HCT116 (cell line): ENCODE measurements at regions not wholly inside any gene's neighbourhood (a gene's known extent, or its start where the extent isn't known, plus 50 kb on each side); places are given as distances from the start of the nearest gene placed in this dataset.

Experiments used
- ATAC-seq: fragments of 200-7000 bp; cut with Tn5 transposase; 2 replicates; pipeline ENCODE4 v1.9.1; 2020; ENCODE audit warnings: mild to moderate bottlenecking, moderate library complexity
- BruUV-seq: library from RNA; stranded (reverse); fragments of 400-500 nt; replicated peaks from 2 replicates; lab custom pipeline; 2021; lab: Mats Ljungman, UMichigan
- CTCF ChIA-PET: fragments of 300-600 bp; sonication (Branson Sonifier 250); formaldehyde crosslinking; loops from one replicate; lab custom pipeline; 2021; ENCODE audit warnings: antibody characterized with exemption; lab: Charles Lee
- POLR2A ChIA-PET: fragments of 300-600, 350-600 bp; sonication (Branson Sonifier 250); formaldehyde crosslinking; loops from one replicate; lab custom pipeline; 2021; ENCODE audit warnings: antibody characterized with exemption; lab: Charles Lee
- RAD21 ChIA-PET, 2 experiments: fragments of 300-600 bp; sonication (Branson Sonifier 250); formaldehyde crosslinking; loops; one replicate each; lab custom pipeline; 2023; ENCODE audit warnings: low total read pairs in 2 of 2; ENCODE audit not compliant: uncharacterized antibody in 2 of 2, unreplicated experiment in 2 of 2, low non-redundant PET in 1 of 2; lab: Charles Lee
- DNase-seq: peaks from one replicate; pipeline ENCODE4 v3.0.0-alpha.2; 2010; ENCODE audit warnings: low read depth, low spot score
- H2AFZ ChIP-seq: fragments of 200-600 bp; shearing (Covaris generic), sonication (generic); 2 replicates; pipeline ENCODE4 v1.6.1; 2017; ENCODE audit warnings: low read depth, mixed run types, mixed read lengths, antibody characterized with exemption, low read length; ENCODE audit not compliant: poor library complexity, severe bottlenecking
- H3K27ac ChIP-seq: 2 replicates; pipeline ENCODE4 v1.5.1; 2012; ENCODE audit warnings: low read depth, low read length
- H3K27me3 ChIP-seq: fragments of 200-600 bp; sonication (generic); 2 replicates; pipeline ENCODE4 v1.6.1; 2016; ENCODE audit warnings: mixed run types, low read length, mixed read lengths; ENCODE audit not compliant: insufficient read depth
- H3K36me3 ChIP-seq, 2 experiments: fragments of 200-500 bp in 1 of 2; fragments of 200-600 bp in 1 of 2; sonication (Bioruptor generic) in 1 of 2; sonication (generic) in 1 of 2; 2 replicates each; pipeline versions ENCODE4 v1.5.1 to v1.6.1; 2014 to 2016; ENCODE audit warnings: low read length in 2 of 2, inconsistent platforms in 1 of 2, mixed read lengths in 1 of 2, mixed run types in 1 of 2; ENCODE audit not compliant: insufficient read depth in 2 of 2, control insufficient read depth in 1 of 2
- H3K4me1 ChIP-seq, 2 experiments: fragments of 200-600 bp in 1 of 2; sonication (generic) in 1 of 2; 2 replicates each; pipeline versions ENCODE4 v1.5.1 to v1.6.1; 2012 to 2017; ENCODE audit warnings: low read length in 2 of 2, inconsistent platforms in 1 of 2, mild to moderate bottlenecking in 1 of 2, mixed read lengths in 1 of 2, mixed run types in 1 of 2, moderate library complexity in 1 of 2; ENCODE audit not compliant: insufficient read depth in 2 of 2, control insufficient read depth in 1 of 2
- H3K4me2 ChIP-seq: fragments of 200-600 bp; sonication (generic); 2 replicates; pipeline ENCODE4 v1.6.1; 2017; ENCODE audit warnings: mixed run types, low read length, mixed read lengths
- H3K4me3 ChIP-seq, 2 experiments: fragments of 200-600 bp in 1 of 2; sonication (generic) in 1 of 2; replicated peaks in 1 of 2; 2 replicates each; pipeline ENCODE4 v1.5.1; 2011 to 2016; ENCODE audit warnings: low read length in 2 of 2, control low read depth in 1 of 2, low read depth in 1 of 2, mild to moderate bottlenecking in 1 of 2, mixed read lengths in 1 of 2, mixed run types in 1 of 2
- H3K79me2 ChIP-seq: fragments of 200-600 bp; sonication (generic); 2 replicates; pipeline ENCODE4 v1.6.1; 2017; ENCODE audit warnings: mild to moderate bottlenecking, mixed run types, low read length, moderate library complexity, mixed read lengths; ENCODE audit not compliant: insufficient read depth
- H3K9ac ChIP-seq: fragments of 200-600 bp; sonication (generic); 2 replicates; pipeline ENCODE4 v1.6.1; 2016; ENCODE audit warnings: low read length, mixed read lengths
- H3K9me2 ChIP-seq: fragments of 200-600 bp; sonication (generic), shearing (Covaris generic); 2 replicates; pipeline ENCODE4 v1.6.1; 2017; ENCODE audit warnings: mixed run types, mild to moderate bottlenecking, moderate library complexity; ENCODE audit not compliant: insufficient read depth
- H3K9me3 ChIP-seq, 2 experiments: fragments of 200-500 bp in 1 of 2; fragments of 200-600 bp in 1 of 2; sonication (Bioruptor generic) in 1 of 2; sonication (generic) in 1 of 2; 2 replicates each; pipeline ENCODE4 v1.6.1; 2014 to 2017; ENCODE audit warnings: low read length in 2 of 2, mixed read lengths in 2 of 2, inconsistent platforms in 1 of 2, low read depth in 1 of 2, mild to moderate bottlenecking in 1 of 2, mixed run types in 1 of 2, moderate library complexity in 1 of 2; ENCODE audit not compliant: control insufficient read depth in 1 of 2, insufficient read depth in 1 of 2
- H4K20me1 ChIP-seq: fragments of 200-600 bp; sonication (generic), shearing (Covaris generic); 2 replicates; pipeline ENCODE4 v1.6.1; 2017; ENCODE audit warnings: mixed run types, mild to moderate bottlenecking, moderate library complexity; ENCODE audit not compliant: insufficient read depth
- EZH2 ChIP-seq: fragments of 200-600 bp; sonication (generic); IDR thresholded peaks from 2 replicates; pipeline ENCODE4 v1.6.1; 2017; ENCODE audit warnings: antibody characterized with exemption, mixed run types
- FOSL1 ChIP-seq: IDR thresholded peaks from 2 replicates; pipeline ENCODE4 v1.6.1; 2012; ENCODE audit warnings: low read depth
- SIN3A ChIP-seq: IDR thresholded peaks from 2 replicates; pipeline ENCODE4 v1.6.1; 2012; ENCODE audit warnings: low read depth
- YY1 ChIP-seq: IDR thresholded peaks from 2 replicates; pipeline ENCODE4 v1.6.1; 2011; ENCODE audit warnings: low read length, low read depth, moderate library complexity, mild to moderate bottlenecking; ENCODE audit not compliant: insufficient replicate concordance; ENCODE audit errors: extremely low read depth
- intact Hi-C: fragments of 100-400 bp; cut with micrococcal nuclease; formaldehyde crosslinking; loops from 2 replicates; pipeline ENCODE4 v1.10.0; 2022
- TF ChIP-seq, protein P1 (sequence below), 3 experiments: fragments of 200-600 bp in 1 of 3; sonication (generic) in 1 of 3; IDR thresholded peaks in 2 of 3; conservative IDR thresholded peaks in 1 of 3; 2 replicates each; pipeline ENCODE4 v1.5.1; 2012 to 2017; ENCODE audit warnings: low read depth in 2 of 3, low read length in 2 of 3, antibody characterized with exemption in 1 of 3, borderline replicate concordance in 1 of 3, control low read depth in 1 of 3, mild to moderate bottlenecking in 1 of 3, mixed read lengths in 1 of 3, mixed run types in 1 of 3, moderate library complexity in 1 of 3; ENCODE audit not compliant: insufficient read depth in 1 of 3
- TF ChIP-seq, protein P2 (sequence below): IDR thresholded peaks from 2 replicates; pipeline ENCODE4 v1.6.1; 2012; ENCODE audit warnings: low read depth
- TF ChIP-seq, protein P3 (sequence below): IDR thresholded peaks from 2 replicates; pipeline ENCODE4 v1.6.1; 2011; ENCODE audit warnings: mild to moderate bottlenecking, low read length, moderate library complexity; ENCODE audit not compliant: insufficient replicate concordance; ENCODE audit errors: extremely low read depth

DNA sequence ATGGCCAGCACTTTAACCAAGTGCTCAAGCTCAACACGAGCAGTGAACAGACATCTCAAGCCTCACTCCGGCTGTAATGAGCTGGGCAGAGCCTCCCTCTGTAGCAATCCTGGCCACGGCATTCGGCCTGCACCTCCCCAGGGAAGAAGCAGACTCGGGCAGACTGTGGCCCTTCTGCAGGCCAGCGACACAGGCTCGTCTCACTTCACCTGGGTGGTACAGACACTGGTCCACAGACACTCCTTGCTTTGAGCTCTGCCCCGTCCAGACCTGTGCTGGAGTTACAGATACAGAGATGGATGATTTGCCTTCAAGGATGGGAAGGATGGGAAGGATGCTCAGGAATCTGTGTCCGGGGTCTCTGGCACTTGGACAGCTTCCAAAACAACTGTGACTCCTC is 300.9 kb downstream of the PREX1 start:
- no peak for TF ChIP-seq YY1
- TF ChIP-seq, protein P1, sequence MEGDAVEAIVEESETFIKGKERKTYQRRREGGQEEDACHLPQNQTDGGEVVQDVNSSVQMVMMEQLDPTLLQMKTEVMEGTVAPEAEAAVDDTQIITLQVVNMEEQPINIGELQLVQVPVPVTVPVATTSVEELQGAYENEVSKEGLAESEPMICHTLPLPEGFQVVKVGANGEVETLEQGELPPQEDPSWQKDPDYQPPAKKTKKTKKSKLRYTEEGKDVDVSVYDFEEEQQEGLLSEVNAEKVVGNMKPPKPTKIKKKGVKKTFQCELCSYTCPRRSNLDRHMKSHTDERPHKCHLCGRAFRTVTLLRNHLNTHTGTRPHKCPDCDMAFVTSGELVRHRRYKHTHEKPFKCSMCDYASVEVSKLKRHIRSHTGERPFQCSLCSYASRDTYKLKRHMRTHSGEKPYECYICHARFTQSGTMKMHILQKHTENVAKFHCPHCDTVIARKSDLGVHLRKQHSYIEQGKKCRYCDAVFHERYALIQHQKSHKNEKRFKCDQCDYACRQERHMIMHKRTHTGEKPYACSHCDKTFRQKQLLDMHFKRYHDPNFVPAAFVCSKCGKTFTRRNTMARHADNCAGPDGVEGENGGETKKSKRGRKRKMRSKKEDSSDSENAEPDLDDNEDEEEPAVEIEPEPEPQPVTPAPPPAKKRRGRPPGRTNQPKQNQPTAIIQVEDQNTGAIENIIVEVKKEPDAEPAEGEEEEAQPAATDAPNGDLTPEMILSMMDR (IDR thresholded peaks at IDR 0.05 in 2 of 3, conservative IDR thresholded peaks at IDR 0.05 in 1 of 3; ENCODE audit: borderline replicate concordance in 1 of 3, insufficient read depth in 1 of 3, low read depth in 2 of 3, low read length in 2 of 3) = no peak
- no peak for TF ChIP-seq FOSL1
- TF ChIP-seq SIN3A = no peak
- TF ChIP-seq, protein P2, sequence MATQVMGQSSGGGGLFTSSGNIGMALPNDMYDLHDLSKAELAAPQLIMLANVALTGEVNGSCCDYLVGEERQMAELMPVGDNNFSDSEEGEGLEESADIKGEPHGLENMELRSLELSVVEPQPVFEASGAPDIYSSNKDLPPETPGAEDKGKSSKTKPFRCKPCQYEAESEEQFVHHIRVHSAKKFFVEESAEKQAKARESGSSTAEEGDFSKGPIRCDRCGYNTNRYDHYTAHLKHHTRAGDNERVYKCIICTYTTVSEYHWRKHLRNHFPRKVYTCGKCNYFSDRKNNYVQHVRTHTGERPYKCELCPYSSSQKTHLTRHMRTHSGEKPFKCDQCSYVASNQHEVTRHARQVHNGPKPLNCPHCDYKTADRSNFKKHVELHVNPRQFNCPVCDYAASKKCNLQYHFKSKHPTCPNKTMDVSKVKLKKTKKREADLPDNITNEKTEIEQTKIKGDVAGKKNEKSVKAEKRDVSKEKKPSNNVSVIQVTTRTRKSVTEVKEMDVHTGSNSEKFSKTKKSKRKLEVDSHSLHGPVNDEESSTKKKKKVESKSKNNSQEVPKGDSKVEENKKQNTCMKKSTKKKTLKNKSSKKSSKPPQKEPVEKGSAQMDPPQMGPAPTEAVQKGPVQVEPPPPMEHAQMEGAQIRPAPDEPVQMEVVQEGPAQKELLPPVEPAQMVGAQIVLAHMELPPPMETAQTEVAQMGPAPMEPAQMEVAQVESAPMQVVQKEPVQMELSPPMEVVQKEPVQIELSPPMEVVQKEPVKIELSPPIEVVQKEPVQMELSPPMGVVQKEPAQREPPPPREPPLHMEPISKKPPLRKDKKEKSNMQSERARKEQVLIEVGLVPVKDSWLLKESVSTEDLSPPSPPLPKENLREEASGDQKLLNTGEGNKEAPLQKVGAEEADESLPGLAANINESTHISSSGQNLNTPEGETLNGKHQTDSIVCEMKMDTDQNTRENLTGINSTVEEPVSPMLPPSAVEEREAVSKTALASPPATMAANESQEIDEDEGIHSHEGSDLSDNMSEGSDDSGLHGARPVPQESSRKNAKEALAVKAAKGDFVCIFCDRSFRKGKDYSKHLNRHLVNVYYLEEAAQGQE = no peak
- no peak for TF ChIP-seq EZH2
- TF ChIP-seq, protein P3, sequence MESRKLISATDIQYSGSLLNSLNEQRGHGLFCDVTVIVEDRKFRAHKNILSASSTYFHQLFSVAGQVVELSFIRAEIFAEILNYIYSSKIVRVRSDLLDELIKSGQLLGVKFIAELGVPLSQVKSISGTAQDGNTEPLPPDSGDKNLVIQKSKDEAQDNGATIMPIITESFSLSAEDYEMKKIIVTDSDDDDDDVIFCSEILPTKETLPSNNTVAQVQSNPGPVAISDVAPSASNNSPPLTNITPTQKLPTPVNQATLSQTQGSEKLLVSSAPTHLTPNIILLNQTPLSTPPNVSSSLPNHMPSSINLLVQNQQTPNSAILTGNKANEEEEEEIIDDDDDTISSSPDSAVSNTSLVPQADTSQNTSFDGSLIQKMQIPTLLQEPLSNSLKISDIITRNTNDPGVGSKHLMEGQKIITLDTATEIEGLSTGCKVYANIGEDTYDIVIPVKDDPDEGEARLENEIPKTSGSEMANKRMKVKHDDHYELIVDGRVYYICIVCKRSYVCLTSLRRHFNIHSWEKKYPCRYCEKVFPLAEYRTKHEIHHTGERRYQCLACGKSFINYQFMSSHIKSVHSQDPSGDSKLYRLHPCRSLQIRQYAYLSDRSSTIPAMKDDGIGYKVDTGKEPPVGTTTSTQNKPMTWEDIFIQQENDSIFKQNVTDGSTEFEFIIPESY = no peak
- intact Hi-C loops = loop anchor here (10.0 kb wide), 1 partner anchor 52 kb away; no protein-coding TSS in a partner anchor
- no peak overlapping the region for H3K4me3 ChIP-seq
- H3K27me3 ChIP-seq = peaks cover 53% of the 10 kb centered on the region
- H3K9ac ChIP-seq = no peak overlapping the region
- H2AFZ ChIP-seq = no peak overlapping the region
- H3K9me2 ChIP-seq = no peaks in the 10 kb centered on the region
- BruUV-seq = no TSS peak
- no peak for ATAC-seq
- no peaks in the 10 kb centered on the region for H3K36me3 ChIP-seq
- H3K27ac ChIP-seq = no peak overlapping the region
- ChIA-PET CTCF (no interaction called here), POLR2A (no interaction called here), RAD21 (no interaction called here)
- no peaks in the 10 kb centered on the region for H3K4me1 ChIP-seq
- DNase-seq = no peak
- no peak overlapping the region for H3K4me2 ChIP-seq
- H3K9me3 ChIP-seq = no peaks in the 10 kb centered on the region
- H4K20me1 ChIP-seq = no peaks in the 10 kb centered on the region
- H3K79me2 ChIP-seq = no peaks in the 10 kb centered on the region
